Suprapubic skin (tissue), 3 donors: ENCODE measurements at regions not wholly inside any gene's neighbourhood (a gene's known extent, or its start where the extent isn't known, plus 50 kb on each side); places are given as distances from the start of the nearest gene placed in this dataset.

ENCODE experiments used
- CTCF ChIP-seq, 2 donors: fragments of 200-600 bp in 1 of 2; fragments of 450-650 bp in 1 of 2; sonication (generic) in 1 of 2; IDR thresholded peaks; one replicate each; pipeline ENCODE4 v1.5.1; 2016 to 2019; ENCODE audit warnings: antibody characterized with exemption in 2 of 2, mild to moderate bottlenecking in 1 of 2, moderate library complexity in 1 of 2
- POLR2A ChIP-seq, 2 donors: fragments of 450-650 bp; IDR thresholded peaks; one replicate each; pipeline ENCODE4 v1.6.1; 2017; ENCODE audit warnings: antibody characterized with exemption in 2 of 2, mild to moderate bottlenecking in 2 of 2, moderate library complexity in 2 of 2

GRCh38 chr2:48066000-48066399 is 159.7 kb upstream of the FBXO11 start:
- TF ChIP-seq POLR2A (IDR thresholded peaks at IDR 0.05) = no peak
- TF ChIP-seq CTCF (IDR thresholded peaks at IDR 0.05) = no peak
